ENCODE measurements at regions not wholly inside any gene's neighbourhood (a gene's known extent, or its start where the extent isn't known, plus 50 kb on each side); places are given as distances from the start of the nearest gene placed in this dataset.

- H3K4me3 ChIP-seq (ENCODE audit: low read length), result no peak overlapping the region
- no peaks in the 10 kb centered on the region for H3K27me3 ChIP-seq (ENCODE audit: control insufficient read depth, insufficient read depth, low read length)
- H3K4me1 ChIP-seq (ENCODE audit: control insufficient read depth, insufficient read depth, low read length), result no peaks in the 10 kb centered on the region
- no peak overlapping the region for H3K9ac ChIP-seq (ENCODE audit: low read length)
- H3K9me3 ChIP-seq (ENCODE audit: control insufficient read depth, low read length), result no peaks in the 10 kb centered on the region
- no peaks in the 10 kb centered on the region for H3K36me3 ChIP-seq (ENCODE audit: control insufficient read depth, insufficient read depth, low read length)
Observed at GRCh38 chr2:136651456-136652010, 113.8 kb upstream of the THSD7B start.

DNA sequence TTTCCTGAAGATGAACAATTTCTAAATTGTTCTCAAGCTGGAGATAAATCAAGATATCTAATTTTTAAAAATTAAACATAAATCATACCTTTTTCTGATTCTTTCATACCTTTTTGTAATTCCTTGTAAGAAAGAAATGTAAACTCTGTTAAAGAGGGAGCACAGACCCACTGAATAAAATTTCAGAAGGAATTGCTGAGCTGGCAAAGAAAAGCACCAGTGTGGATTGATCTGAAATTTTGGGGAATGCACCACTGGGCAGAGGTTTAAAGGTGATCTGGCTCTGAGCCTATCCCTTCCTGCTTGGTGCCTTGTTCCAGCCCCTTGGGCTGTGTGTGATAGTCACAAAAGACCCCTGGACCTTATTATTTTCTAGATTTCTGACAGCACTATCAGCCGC lies 118.3 kb upstream of the THSD7B start:
- H3K36me3 ChIP-seq (ENCODE audit: control insufficient read depth, insufficient read depth, low read length), result no peaks in the 10 kb centered on the region
- no peak overlapping the region for H3K4me3 ChIP-seq (ENCODE audit: low read length)
- H3K4me1 ChIP-seq (ENCODE audit: control insufficient read depth, insufficient read depth, low read length), result no peaks in the 10 kb centered on the region
- no peak overlapping the region for H3K9ac ChIP-seq (ENCODE audit: low read length)
- no peaks in the 10 kb centered on the region for H3K27me3 ChIP-seq (ENCODE audit: control insufficient read depth, insufficient read depth, low read length)
- no peaks in the 10 kb centered on the region for H3K9me3 ChIP-seq (ENCODE audit: control insufficient read depth, low read length)

DNA sequence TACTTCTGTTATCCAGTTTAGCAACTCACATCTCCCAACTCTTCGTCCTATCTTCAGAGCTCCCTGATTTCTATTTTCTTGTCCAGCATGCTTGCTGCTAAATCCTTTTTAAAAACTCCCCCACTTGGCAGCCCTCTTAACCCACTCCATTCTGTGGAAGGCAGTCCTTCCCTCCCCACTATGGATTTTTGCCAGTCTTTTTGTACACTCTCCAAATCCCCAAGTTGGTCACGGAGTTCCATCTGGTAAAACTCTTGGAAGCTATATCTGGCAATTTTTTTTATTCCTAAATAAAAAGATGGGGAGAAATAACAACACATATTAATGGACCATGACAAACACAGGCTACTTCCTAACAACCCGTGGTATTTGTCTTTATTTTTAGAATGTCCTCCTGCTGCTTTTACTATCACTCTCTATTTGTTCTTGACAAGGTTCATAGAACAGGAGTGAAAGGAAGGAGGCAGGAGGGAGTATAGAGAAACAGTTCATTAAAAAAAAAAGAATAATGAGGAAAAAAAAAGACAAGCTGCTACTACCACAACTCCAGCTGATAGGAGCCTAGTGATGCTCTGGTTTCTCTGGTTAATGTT lies 120.0 kb upstream of the THSD7B start:
- Histone ChIP-seq H3K4me1 (ENCODE audit: control insufficient read depth, insufficient read depth, low read length) (no peaks in the 10 kb centered on the region), H3K9ac (ENCODE audit: low read length) (no peak overlapping the region), H3K9me3 (ENCODE audit: control insufficient read depth, low read length) (no peaks in the 10 kb centered on the region), H3K27me3 (ENCODE audit: control insufficient read depth, insufficient read depth, low read length) (no peaks in the 10 kb centered on the region), H3K36me3 (ENCODE audit: control insufficient read depth, insufficient read depth, low read length) (no peaks in the 10 kb centered on the region), H3K4me3 (ENCODE audit: low read length) (no peak overlapping the region)

- no peaks in the 10 kb centered on the region for H3K36me3 ChIP-seq (ENCODE audit: control insufficient read depth, insufficient read depth, low read length)
- no peak overlapping the region for H3K9ac ChIP-seq (ENCODE audit: low read length)
- no peaks in the 10 kb centered on the region for H3K27me3 ChIP-seq (ENCODE audit: control insufficient read depth, insufficient read depth, low read length)
- no peak overlapping the region for H3K4me3 ChIP-seq (ENCODE audit: low read length)
- H3K4me1 ChIP-seq (ENCODE audit: control insufficient read depth, insufficient read depth, low read length), result no peaks in the 10 kb centered on the region
- no peaks in the 10 kb centered on the region for H3K9me3 ChIP-seq (ENCODE audit: control insufficient read depth, low read length)
Observed at GRCh38 chr2:136639651-136640050, 125.7 kb upstream of the THSD7B start.

- no peak overlapping the region for H3K4me3 ChIP-seq (ENCODE audit: low read length)
- H3K27me3 ChIP-seq (ENCODE audit: control insufficient read depth, insufficient read depth, low read length), result no peaks in the 10 kb centered on the region
- H3K4me1 ChIP-seq (ENCODE audit: control insufficient read depth, insufficient read depth, low read length), result no peaks in the 10 kb centered on the region
- no peak overlapping the region for H3K9ac ChIP-seq (ENCODE audit: low read length)
- no peaks in the 10 kb centered on the region for H3K36me3 ChIP-seq (ENCODE audit: control insufficient read depth, insufficient read depth, low read length)
- no peaks in the 10 kb centered on the region for H3K9me3 ChIP-seq (ENCODE audit: control insufficient read depth, low read length)
Observed at GRCh38 chr2:136638193-136638592, 127.2 kb upstream of the THSD7B start.

DNA sequence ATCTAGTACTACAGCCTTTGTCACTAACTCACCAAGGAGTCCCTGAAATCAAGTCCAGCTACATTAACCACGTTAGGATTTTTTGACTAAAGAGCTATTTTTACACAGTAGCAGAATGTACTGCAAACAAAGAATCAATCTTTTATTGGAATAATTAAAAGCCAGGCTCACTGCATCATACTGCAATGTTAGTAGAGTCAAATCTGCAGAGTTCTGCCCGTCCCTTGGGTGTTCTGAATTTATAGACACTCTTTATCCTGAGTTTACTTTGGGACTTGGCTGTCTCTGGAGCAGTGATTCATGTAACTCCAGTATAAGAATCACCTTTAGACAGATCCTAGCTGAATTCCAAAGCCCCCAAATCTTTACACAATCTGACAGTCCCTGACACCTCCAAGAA lies 127.9 kb upstream of the THSD7B start:
- Histone ChIP-seq H3K9ac (ENCODE audit: low read length) (no peak overlapping the region), H3K36me3 (ENCODE audit: control insufficient read depth, insufficient read depth, low read length) (no peaks in the 10 kb centered on the region), H3K27me3 (ENCODE audit: control insufficient read depth, insufficient read depth, low read length) (no peaks in the 10 kb centered on the region), H3K9me3 (ENCODE audit: control insufficient read depth, low read length) (no peaks in the 10 kb centered on the region), H3K4me3 (ENCODE audit: low read length) (no peak overlapping the region), H3K4me1 (ENCODE audit: control insufficient read depth, insufficient read depth, low read length) (no peaks in the 10 kb centered on the region)

DNA sequence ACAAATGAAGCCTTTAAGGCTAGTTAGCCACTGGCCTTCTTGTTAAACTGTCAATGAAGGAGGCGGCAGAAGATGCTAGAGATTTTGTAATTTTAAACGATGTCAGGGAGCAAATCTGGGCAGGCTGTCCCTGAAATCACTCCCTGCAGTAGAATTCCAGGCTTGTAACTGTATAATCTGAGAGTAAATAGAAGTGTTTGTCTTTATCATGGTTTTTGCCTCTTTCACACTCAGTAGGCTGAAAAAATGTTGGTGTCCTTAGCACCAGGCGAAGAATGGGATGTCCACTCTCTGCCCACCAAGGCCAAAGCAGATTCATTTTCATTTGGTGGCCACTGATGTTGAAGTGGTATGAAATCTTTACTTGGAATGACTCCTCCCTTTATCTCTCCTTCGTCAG lies 136.9 kb upstream of the THSD7B start:
- Histone ChIP-seq H3K36me3 (ENCODE audit: control insufficient read depth, insufficient read depth, low read length) (no peaks in the 10 kb centered on the region), H3K4me1 (ENCODE audit: control insufficient read depth, insufficient read depth, low read length) (no peaks in the 10 kb centered on the region), H3K9me3 (ENCODE audit: control insufficient read depth, low read length) (no peaks in the 10 kb centered on the region), H3K9ac (ENCODE audit: low read length) (no peak overlapping the region), H3K4me3 (ENCODE audit: low read length) (no peak overlapping the region), H3K27me3 (ENCODE audit: control insufficient read depth, insufficient read depth, low read length) (no peaks in the 10 kb centered on the region)

DNA sequence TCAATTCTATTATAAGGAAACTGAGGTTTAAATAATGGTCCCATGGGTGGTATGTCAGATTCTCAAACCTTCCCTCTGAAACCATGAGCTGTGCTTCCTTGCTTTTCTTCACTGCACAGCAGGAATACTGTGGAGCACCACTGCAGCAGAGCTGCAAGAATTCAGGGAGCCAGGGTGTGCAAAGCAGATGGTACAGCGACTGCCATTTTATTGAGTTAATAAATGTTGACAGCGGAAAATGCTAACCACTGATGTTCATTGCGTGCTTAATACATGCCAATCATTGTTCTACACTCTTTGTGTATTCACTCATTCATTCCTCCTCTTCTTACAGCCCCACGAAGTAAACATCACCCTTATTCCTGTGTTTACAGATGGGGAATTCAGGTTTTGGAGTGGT lies 152.2 kb upstream of the THSD7B start:
- H3K4me1 ChIP-seq (ENCODE audit: control insufficient read depth, insufficient read depth, low read length), result no peaks in the 10 kb centered on the region
- H3K4me3 ChIP-seq (ENCODE audit: low read length), result no peak overlapping the region
- no peaks in the 10 kb centered on the region for H3K27me3 ChIP-seq (ENCODE audit: control insufficient read depth, insufficient read depth, low read length)
- H3K9me3 ChIP-seq (ENCODE audit: control insufficient read depth, low read length), result no peaks in the 10 kb centered on the region
- no peak overlapping the region for H3K9ac ChIP-seq (ENCODE audit: low read length)
- H3K36me3 ChIP-seq (ENCODE audit: control insufficient read depth, insufficient read depth, low read length), result no peaks in the 10 kb centered on the region

- no peaks in the 10 kb centered on the region for H3K9me3 ChIP-seq (ENCODE audit: control insufficient read depth, low read length)
- H3K27me3 ChIP-seq (ENCODE audit: control insufficient read depth, insufficient read depth, low read length), result no peaks in the 10 kb centered on the region
- no peaks in the 10 kb centered on the region for H3K36me3 ChIP-seq (ENCODE audit: control insufficient read depth, insufficient read depth, low read length)
- H3K9ac ChIP-seq (ENCODE audit: low read length), result no peak overlapping the region
- no peak overlapping the region for H3K4me3 ChIP-seq (ENCODE audit: low read length)
- H3K4me1 ChIP-seq (ENCODE audit: control insufficient read depth, insufficient read depth, low read length), result no peaks in the 10 kb centered on the region
Observed at GRCh38 chr2:136612079-136612478, 153.3 kb upstream of the THSD7B start.

DNA sequence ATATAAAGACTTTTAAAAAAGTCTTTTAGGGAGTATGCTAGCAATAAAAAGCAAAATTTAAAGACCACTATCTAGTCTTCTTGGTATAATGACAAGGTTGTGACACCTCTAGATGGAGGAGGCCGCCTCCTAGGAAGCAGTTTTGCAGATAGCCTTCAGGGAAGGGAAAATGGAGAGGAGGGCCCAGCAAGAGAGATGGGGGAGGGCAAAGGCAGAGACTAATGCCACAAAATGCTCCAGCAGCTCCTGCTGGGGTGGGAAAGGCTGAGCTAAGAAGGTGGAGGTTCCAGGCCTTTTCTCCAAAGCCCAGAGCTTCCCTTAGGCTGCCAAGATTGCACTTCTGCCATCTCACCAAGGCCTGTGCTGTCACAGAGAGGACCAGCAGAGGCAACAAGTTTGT lies 153.9 kb upstream of the THSD7B start:
- Histone ChIP-seq H3K4me1 (ENCODE audit: control insufficient read depth, insufficient read depth, low read length) (no peaks in the 10 kb centered on the region), H3K27me3 (ENCODE audit: control insufficient read depth, insufficient read depth, low read length) (no peaks in the 10 kb centered on the region), H3K9ac (ENCODE audit: low read length) (no peak overlapping the region), H3K36me3 (ENCODE audit: control insufficient read depth, insufficient read depth, low read length) (no peaks in the 10 kb centered on the region), H3K4me3 (ENCODE audit: low read length) (no peak overlapping the region), H3K9me3 (ENCODE audit: control insufficient read depth, low read length) (no peaks in the 10 kb centered on the region)

DNA sequence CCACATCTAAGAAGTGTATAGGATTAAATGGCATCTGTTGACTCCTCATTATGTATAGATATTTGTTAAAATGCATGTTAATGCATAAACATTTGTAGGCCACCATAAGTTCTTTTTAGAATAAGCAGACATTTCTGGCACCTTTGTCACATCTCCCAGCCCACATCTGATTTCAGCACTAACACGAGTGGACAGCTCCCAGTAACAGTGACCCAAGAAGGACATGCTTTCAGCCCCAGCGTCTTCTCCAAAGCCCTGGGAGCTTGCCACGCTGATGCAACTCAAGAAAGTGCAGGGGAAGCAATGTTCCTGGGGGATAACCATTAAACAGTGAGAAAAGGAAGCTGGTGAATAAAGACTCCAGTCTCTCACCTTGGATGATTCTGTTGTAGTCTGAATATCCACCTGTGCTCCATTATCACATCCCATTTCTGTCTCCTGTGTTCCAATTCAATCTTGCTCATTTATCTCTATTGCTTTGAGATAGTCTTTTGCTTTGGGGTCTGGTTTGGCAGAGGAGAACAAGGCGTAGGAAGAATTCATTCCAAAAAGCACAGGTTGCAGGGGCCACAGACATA lies 182.6 kb upstream of the THSD7B start:
- Histone ChIP-seq H3K27me3 (ENCODE audit: control insufficient read depth, insufficient read depth, low read length) (no peaks in the 10 kb centered on the region), H3K4me1 (ENCODE audit: control insufficient read depth, insufficient read depth, low read length) (no peaks in the 10 kb centered on the region), H3K36me3 (ENCODE audit: control insufficient read depth, insufficient read depth, low read length) (no peaks in the 10 kb centered on the region), H3K9me3 (ENCODE audit: control insufficient read depth, low read length) (no peaks in the 10 kb centered on the region), H3K9ac (ENCODE audit: low read length) (no peak overlapping the region), H3K4me3 (ENCODE audit: low read length) (no peak overlapping the region)

DNA sequence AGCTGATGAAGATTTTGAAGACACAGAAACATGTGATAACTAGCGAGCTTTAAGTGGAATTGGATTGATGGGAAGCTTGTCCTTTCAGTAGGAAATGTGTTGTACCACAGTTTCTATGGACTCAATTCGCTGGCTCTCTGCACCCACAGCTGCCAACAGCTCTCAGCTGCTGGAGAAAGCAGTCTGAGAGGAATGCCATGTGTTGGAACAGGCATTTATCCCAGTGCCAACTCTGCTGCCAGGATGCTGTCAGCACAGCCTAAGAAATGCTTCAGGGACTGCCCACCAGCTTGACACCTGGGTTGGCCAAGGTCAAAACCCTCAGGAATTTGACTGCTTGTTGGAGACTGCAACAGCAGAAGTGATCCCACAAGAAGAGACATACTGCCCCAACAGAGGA lies 193.0 kb upstream of the THSD7B start:
- H3K9me3 ChIP-seq (ENCODE audit: control insufficient read depth, low read length), result no peaks in the 10 kb centered on the region
- H3K9ac ChIP-seq (ENCODE audit: low read length), result no peak overlapping the region
- H3K36me3 ChIP-seq (ENCODE audit: control insufficient read depth, insufficient read depth, low read length), result no peaks in the 10 kb centered on the region

GRCh38 chr2:136557203-136557602 lies 208.1 kb upstream of the THSD7B start:
- Histone ChIP-seq H3K27me3 (ENCODE audit: control insufficient read depth, insufficient read depth, low read length) (no peaks in the 10 kb centered on the region), H3K4me1 (ENCODE audit: control insufficient read depth, insufficient read depth, low read length) (no peaks in the 10 kb centered on the region), H3K9ac (ENCODE audit: low read length) (no peak overlapping the region), H3K4me3 (ENCODE audit: low read length) (no peak overlapping the region), H3K9me3 (ENCODE audit: control insufficient read depth, low read length) (no peaks in the 10 kb centered on the region), H3K36me3 (ENCODE audit: control insufficient read depth, insufficient read depth, low read length) (no peaks in the 10 kb centered on the region)

More for the DNA sequence above, 193.0 kb upstream of the THSD7B start:
- Histone ChIP-seq H3K4me3 (ENCODE audit: low read length) (no peak overlapping the region), H3K27me3 (ENCODE audit: control insufficient read depth, insufficient read depth, low read length) (no peaks in the 10 kb centered on the region), H3K4me1 (ENCODE audit: control insufficient read depth, insufficient read depth, low read length) (no peaks in the 10 kb centered on the region)
